ENCODE measurements at regions not wholly inside any gene's neighbourhood (a gene's known extent, or its start where the extent isn't known, plus 50 kb on each side); places are given as distances from the start of the nearest gene placed in this dataset.
"Not testable (repeated sequence)": the region's sequence is repeated elsewhere in the genome, so short reads cannot be mapped to it uniquely, and the experiment has no call there.

DNA sequence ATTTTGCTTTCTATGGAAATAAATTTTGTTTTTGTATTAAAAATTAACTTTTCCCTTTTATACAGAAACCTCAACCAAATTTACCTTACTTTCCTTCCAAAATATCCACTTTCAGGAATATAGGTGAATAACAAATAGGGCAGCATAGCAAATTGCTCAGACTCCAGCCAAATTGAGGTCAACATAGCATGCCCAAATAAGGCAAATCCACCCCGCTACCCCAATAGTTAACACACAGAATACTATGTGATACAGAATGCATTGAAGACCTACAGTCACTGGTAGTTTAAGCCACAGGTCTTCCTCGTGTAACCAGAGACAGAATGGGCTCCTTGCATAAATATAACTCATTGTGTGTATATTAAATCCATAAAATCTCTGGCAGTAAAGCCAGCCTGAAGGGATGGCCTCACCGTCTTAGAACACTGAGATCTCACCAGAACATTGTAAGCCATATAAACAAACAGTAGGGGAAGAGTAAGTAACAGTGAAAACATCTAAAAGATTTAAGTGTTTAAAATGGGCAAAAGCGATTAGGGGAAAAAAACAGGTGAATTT is 72.2 kb downstream of the PMAIP1 start:
- TF ChIP-seq, protein P1, sequence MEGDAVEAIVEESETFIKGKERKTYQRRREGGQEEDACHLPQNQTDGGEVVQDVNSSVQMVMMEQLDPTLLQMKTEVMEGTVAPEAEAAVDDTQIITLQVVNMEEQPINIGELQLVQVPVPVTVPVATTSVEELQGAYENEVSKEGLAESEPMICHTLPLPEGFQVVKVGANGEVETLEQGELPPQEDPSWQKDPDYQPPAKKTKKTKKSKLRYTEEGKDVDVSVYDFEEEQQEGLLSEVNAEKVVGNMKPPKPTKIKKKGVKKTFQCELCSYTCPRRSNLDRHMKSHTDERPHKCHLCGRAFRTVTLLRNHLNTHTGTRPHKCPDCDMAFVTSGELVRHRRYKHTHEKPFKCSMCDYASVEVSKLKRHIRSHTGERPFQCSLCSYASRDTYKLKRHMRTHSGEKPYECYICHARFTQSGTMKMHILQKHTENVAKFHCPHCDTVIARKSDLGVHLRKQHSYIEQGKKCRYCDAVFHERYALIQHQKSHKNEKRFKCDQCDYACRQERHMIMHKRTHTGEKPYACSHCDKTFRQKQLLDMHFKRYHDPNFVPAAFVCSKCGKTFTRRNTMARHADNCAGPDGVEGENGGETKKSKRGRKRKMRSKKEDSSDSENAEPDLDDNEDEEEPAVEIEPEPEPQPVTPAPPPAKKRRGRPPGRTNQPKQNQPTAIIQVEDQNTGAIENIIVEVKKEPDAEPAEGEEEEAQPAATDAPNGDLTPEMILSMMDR (conservative IDR thresholded peaks at IDR 0.05; ENCODE audit: control insufficient read depth, insufficient read depth, low read depth, low read length): no peak
- no peak overlapping the region for H3K4me3 ChIP-seq (ENCODE audit: control insufficient read depth, low read depth, low read length)
- DNase-seq (ENCODE audit: low read depth): no peak

DNA sequence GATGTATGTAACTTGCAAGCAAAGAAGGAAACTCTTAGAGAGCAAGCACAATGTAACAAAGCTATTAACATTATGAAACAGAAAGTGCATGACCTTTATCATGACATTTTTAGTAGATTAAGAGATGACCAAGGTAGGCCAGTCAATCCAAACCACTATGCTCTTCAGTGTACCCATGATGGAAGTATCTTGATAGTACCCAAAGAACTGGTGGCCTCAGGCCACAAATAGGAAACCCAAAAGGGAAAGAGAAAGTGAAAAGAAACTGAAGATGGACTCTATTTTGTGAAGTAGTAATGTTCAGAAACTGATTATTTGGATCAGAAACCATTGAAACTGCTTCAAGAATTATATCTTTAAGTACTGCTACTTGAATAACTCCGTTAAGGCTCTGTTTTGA is 71.3 kb downstream of the PMAIP1 start:
- DNase-seq (ENCODE audit: low read depth); H3K4me3 ChIP-seq (ENCODE audit: control insufficient read depth, low read depth, low read length): not testable (repeated sequence)

DNA sequence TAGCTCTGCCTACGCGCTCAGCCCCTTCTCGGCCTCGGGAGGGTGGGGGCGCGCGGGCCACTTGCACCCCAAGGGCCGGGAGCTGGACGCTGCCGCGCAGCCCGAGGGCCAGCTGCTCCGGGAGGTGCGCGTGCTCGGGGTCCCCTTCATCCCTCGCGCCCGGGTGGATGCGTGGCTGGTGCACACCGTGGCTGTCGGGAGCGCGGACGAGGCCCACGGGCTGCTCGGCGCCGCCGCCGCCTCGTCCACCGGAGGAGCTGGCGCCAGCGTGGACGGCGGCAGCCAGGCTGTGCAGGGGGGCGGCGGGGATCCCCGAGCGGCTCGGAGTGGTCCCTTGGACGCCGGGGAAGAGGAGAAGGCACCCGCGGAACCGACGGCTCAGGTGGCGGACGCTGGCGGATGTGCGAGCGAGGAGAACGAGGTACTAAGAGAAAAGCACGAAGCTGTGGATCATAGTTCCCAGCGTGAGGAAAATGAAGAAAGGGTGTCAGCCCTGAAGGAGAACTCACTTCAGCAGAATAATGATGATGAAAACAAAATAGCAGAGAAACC is 69.8 kb downstream of the PMAIP1 start:
- not testable (repeated sequence) for DNase-seq (ENCODE audit: low read depth); H3K4me3 ChIP-seq (ENCODE audit: control insufficient read depth, low read depth, low read length)

DNA sequence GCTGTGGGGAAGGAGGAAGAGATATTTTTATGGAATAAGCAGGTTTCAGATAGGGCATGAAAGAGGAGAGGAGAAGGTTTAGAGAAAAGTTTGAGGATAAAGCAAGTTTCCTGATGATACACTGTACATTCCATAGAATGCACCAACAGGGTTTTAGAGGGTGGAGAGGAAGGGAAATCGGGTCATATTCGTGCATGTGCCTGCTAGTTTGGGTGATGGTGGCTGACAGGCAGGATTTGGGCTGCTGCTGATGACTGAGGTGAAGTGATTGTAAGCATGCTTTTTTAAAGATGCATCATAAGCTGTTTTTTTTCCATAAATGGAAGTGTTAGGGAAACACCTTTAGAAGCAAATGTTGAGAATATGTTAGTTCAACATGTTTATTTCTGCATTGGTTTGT is 68.8 kb downstream of the PMAIP1 start:
- no peak overlapping the region for H3K4me3 ChIP-seq (ENCODE audit: control insufficient read depth, low read depth, low read length)
- TF ChIP-seq, protein P1 (conservative IDR thresholded peaks at IDR 0.05; ENCODE audit: control insufficient read depth, insufficient read depth, low read depth, low read length): no peak
- DNase-seq (ENCODE audit: low read depth): no peak

DNA sequence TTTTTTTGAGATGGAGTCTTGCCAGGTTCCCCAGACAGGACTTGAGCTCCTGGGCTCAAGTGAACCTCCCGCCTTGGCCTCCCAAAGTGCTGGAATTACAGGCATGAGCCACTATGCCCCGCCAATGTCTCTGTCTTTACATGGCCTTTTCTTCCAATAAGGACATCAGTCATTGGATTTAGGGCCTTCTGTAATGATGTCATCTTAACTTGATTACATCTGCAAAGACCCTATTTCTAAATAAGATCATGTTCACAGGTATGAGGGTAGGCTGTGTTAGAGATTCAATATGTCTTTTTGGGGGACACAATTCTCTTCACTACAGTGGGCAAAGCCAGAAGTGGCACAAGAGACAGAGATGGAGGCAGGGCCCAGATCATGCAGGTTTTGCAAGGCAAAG is 68.1 kb downstream of the PMAIP1 start:
- TF ChIP-seq, protein P1 (conservative IDR thresholded peaks at IDR 0.05; ENCODE audit: control insufficient read depth, insufficient read depth, low read depth, low read length): no peak
- no peak for DNase-seq (ENCODE audit: low read depth)
- no peak overlapping the region for H3K4me3 ChIP-seq (ENCODE audit: control insufficient read depth, low read depth, low read length)

DNA sequence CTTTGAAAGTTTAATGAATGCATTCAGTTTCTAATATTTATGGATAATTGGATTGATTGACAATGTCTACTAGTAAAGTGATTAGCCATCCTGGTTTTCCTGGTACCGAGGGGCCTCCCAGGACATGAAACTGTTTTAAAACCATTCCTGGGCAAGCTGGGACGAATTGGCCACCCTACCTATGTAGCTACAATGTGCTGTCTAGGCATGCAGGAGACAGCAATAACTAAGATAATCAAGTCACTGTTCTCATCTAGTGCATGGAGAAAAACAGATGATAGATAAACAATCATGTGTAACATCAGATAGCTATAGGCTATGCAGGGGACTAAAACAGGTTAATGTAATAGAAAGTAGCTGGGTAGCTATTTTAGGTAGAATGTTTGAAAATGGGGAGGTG is 67.1 kb downstream of the PMAIP1 start:
- H3K4me3 ChIP-seq (ENCODE audit: control insufficient read depth, low read depth, low read length): no peak overlapping the region
- TF ChIP-seq, protein P1 (conservative IDR thresholded peaks at IDR 0.05; ENCODE audit: control insufficient read depth, insufficient read depth, low read depth, low read length): no peak
- DNase-seq (ENCODE audit: low read depth): no peak

DNA sequence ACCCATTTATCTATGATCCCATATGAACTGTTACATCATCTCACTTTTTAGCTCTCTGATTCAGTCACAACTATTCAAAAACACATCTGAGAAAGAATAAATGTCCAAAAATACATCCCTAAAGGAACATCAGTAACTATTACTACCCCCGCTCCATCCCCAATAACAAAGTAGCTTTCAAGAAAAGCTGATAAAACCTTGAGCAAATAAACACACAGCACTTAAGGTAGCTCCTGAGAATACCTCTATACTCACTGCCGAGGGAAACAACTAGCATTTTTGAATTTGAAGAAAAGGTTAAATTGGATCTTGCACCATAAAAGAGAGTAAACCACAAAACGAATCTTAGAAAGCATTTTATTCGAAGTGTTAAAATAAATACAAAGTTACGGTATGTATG is 63.4 kb downstream of the PMAIP1 start:
- TF ChIP-seq, protein P1 (conservative IDR thresholded peaks at IDR 0.05; ENCODE audit: control insufficient read depth, insufficient read depth, low read depth, low read length): no peak
- DNase-seq (ENCODE audit: low read depth): no peak
- H3K4me3 ChIP-seq (ENCODE audit: control insufficient read depth, low read depth, low read length): no peak overlapping the region

DNA sequence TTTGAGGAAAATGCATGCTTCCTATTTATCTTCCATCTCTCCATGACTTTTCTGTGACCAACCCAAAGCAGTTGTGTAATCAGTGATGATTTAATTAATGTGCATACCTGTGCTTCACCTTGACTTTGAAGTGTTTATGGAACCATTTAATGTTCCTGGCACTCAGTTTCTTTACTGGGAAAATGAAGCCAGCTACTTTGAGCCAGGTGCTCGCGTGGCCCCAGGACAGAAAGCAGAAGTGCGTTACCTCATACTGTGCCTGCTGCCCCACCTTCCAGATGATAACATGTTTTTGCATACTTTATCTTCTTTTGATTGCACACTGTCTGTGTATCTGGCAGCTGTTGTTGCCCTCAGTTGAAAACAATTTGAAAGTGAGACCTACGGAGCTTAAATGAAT is 61.3 kb downstream of the PMAIP1 start:
- no peak overlapping the region for H3K4me3 ChIP-seq (ENCODE audit: control insufficient read depth, low read depth, low read length)
- no peak for DNase-seq (ENCODE audit: low read depth)
- TF ChIP-seq, protein P1 (conservative IDR thresholded peaks at IDR 0.05; ENCODE audit: control insufficient read depth, insufficient read depth, low read depth, low read length): no peak
